HG02588 (cell line): ENCODE measurements at regions not wholly inside any gene's neighbourhood (a gene's known extent, or its start where the extent isn't known, plus 50 kb on each side); places are given as distances from the start of the nearest gene placed in this dataset.

Experiments
- ATAC-seq: cut with Tn5 transposase; IDR thresholded peaks from one replicate; pipeline ENCODE4 v1.9.1; 2021; ENCODE audit warnings: mild to moderate bottlenecking, moderate library complexity; ENCODE audit not compliant: unreplicated experiment

DNA sequence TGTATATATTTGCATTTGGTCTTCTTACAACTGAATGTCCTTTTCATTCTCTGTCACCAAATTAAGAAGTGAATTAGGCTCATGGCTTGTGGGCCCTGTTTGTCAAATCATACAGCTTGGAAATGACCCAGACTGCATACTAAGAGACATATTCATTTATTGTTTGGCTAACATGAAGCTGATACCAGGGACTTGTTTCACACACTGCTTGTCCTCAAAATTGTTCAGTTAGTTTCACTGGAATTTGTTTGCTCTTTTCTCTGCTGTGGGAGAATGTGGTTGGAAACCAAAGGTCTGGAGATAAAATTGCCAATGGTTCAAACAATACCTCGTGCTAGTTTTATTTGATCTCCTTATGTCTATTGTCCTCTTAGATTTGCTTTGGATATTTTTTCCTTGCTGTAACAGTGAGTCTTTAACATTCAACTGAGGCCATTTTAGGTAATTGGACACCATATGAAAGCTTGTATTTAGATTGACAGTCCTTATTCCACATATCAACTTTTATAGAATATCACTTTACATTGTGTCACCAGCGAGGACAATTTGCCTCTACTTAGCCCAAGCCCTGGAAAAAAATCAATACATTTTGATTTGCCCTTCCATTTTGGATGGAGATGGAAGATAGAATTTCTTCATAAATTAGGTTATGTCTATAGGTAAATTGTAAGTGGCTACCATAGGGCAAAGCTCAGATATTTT, 144.3 kb upstream of the MTAP start:
- ATAC-seq: no peak

DNA sequence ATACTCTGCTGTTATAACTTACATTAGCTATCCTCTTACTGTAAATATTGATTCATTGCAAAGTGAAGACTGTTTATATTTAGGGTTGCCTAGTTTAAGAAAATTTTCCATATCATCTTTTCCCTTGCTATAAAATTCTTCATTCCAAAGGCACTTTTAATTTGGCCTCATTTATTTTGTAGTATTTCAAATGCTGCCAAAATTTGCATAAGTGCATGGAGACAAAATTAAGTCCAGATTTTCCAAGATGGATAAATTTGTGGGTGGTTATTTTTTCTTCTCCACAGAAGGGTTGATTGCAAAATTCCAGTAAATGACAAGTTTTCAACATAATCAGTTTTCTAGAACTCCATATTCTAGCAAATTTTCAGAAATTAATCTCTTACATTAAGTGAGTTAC, 141.5 kb upstream of the MTAP start:
- no peak for ATAC-seq

DNA sequence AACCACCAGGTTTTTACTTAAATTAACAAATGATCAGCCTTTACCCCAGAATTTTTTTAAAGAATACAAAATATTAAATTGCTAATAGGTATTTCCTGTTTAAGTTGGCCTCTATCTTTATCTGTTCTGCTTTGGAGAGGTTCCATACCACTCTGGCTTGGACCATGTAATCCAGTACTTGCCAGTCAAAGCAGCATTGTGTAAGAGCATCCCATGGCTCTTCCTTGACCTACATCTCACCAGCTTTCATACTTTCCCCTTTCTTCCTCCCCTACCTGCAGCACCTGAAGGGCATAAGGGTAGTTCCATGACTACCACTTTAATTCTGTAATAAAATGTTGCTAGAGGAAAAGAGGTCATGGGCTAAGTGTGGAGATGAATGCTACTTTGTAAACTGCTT, 140.8 kb upstream of the MTAP start:
- no peak for ATAC-seq

DNA sequence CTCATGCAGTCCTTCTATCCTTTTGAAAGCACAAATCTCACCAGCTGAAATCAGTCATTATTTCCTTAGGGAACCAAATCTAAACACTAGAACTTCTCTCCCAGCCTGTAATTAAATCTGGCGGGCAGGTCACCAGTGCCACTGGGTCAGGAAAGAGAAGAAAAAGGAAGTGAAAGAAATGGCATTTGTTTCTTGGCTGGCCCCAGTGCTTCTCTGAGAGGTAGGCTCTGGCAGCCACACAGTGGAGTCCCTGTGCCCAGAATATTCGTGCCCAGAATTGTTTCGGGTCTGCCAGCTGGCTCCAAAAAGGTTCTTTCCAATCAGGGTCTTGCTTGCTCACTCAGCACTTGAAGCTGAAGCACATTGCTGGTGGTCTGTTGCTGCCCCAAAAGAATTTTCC, 133.9 kb upstream of the MTAP start:
- ATAC-seq: no peak

DNA sequence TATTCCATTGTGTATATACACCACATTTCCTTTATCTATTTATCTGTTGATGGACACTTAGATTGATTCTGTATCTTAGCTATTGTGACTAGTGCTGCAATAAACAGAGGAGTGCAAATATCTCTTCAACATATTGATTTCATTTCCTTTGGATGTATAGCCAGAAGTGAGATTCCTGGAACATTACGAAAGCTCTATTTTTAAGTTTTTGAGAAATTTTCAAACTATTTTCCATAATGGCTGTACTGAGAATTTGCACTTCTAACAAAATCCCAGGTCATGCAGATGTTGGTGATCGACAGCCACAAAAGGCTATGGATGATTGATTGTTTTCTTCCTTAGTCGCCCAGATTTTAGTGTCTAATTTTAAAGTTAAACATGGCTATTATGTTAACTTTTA, 132.7 kb upstream of the MTAP start:
- ATAC-seq: no peak

DNA sequence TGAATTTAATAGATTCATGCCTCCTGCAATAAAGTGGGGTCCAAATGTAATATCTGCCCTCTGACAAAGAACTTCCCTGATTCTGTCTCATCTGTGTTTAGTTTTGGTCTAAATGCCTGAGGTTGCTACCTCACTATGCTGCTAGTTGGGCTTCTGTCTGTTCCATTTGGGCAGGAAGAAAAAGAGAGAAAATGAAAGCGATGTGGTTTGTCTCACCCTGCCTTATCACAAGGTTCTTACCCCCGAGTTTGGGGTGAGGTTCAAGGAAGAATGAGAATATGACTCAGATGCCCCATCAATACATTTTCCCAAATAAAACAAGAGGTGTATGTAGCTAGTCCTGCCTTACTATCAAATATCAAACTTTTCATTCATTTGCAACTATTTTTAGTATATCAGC, 132.1 kb upstream of the MTAP start:
- no peak for ATAC-seq

DNA sequence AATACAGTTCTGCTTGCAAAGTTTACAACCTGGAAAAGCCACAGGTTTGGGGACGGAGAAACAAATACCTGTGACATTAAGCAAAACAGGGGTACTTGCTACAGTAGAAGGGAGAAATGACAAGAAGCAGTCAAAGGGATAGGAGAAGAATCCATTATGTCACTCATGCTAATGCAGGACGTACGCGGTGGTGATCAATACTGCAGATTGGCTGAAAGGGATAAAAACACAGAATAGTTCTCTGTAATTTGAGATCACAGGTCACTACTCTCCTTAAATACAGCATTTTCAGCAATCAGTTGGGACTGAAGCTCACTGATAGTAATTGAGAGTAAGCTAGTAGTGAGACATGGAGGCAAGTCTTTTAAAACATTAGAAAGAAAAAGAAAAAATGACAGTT, 130.3 kb upstream of the MTAP start:
- ATAC-seq: no peak

DNA sequence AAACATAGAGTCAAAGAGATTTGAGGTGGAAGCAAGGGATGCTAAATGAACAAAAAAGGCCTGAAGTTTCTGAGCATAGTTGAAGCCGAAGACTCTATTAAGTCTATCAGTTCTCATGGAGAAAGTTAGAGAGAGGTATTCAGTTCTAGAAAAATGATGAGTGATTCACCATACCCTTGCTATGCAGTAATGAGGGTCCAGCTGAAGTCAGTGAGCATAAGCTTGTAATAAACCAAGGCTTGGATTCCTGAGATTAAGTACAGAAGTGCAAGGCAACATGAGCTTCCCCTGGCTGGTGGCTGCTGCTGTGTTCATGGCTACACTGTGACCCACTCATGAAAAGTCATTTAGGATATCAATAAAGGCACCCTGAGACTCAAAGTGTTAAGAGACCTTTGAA, 129.7 kb upstream of the MTAP start:
- ATAC-seq: no peak

DNA sequence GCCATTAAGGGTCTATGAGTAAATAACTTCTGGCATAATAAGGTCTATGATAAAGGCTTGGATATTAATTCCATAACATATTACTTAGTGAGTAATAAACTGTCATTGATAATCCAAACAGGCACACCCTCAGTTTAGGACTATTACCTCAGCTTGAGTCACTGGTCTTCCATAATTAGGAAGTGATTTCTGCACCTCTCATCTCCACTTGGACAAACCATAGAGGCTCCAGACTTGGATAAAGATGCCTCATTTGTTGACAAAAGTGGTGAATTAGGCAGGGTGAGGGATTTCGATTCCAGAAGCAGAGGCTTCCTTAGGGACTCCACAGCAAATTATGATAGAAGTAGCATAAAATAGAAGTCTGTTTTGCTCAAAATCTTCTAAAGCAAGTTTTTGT, 127.5 kb upstream of the MTAP start:
- ATAC-seq: no peak

DNA sequence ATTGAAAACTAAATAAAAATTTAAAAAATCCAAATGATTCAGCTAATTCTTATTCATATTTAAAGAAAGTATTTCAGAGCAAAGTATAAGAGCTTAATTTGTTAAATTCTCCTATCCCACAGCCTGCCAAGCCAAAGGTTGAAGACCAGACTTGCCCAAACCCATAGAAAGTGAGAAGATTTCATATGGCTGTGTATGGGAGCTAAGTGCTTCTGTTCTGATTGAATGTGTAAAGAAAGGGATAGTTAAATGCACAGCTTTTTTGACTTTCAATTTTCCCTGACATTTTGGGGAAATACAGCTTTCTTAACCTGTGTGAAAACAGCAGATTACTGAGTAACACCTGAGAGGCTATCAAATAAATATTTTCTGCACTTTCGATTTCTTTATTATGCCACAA, 125.0 kb upstream of the MTAP start:
- ATAC-seq: no peak

DNA sequence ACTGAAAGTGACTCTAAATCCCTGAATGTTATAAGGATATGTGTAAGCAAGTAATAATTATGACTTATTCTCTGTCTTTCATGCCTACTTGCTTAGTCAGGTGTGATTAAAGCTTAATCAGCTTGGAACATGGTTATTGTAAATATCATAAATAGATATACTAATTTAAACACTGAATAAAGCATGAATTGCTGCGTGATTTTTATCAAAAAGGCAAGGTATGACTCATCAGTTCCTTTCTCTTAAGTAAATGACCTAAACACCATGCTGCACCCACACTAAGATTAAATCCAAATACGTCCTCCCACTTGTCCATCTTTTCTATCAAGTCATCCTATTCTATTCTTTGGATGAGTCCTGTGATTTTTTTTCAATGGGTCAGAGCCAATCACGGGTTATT, 124.6 kb upstream of the MTAP start:
- no peak for ATAC-seq

DNA sequence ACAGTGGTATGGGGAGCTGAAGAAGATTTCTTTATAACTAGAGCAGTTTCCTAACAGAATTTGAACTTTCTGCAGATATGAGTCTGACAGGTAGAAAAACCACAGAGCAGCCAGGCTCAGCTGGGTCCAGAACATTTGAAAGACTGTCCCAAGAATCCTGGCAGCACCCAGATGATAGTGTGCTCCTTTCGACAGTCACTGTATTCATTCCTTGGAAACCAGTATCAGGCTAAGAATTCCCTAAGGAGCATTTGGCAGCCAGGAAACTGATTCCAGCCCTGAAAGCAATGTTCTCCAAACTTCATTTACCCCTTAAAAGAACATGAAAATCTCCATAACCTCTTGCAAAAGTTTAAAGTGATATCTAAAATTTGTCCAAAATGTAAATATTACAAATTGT, 123.0 kb upstream of the MTAP start:
- ATAC-seq: no peak

DNA sequence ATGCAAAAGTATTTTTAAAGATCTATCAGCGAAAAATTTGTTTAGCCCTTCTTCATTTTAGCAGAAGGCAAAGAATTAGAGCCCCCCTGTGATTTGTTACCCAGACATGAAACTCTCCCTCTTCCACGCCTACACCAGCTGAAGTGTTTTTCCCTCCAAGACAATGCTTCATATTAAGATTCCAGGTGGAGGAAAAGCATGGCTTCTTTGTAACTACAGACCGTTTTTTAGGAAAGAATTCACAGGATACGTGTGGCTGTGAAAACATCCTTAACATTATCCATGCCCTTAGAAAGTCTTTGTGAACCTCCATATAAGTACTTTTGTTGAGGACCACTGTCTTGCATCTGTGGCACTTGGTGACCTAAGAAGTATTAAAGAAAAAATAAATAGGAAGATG, 121.8 kb upstream of the MTAP start:
- ATAC-seq: no peak

DNA sequence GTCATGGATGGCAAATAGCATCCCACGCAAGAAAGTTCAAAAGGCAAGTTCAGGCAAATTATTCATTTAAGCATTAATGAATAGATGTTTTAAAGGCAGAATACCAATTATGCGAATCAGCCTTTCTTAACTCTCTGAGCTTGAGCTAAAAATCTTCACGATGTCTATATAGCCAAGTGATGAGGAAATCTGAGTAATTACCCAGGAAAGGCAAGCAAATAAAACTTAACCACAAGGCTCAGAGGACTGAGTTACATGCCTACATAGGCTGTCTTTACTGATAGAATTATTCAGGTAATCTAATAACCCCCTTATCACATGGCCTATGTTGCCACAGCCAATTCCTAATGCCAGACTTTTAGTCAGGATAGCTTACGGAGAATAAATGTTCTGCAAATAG, 120.8 kb upstream of the MTAP start:
- ATAC-seq: no peak

DNA sequence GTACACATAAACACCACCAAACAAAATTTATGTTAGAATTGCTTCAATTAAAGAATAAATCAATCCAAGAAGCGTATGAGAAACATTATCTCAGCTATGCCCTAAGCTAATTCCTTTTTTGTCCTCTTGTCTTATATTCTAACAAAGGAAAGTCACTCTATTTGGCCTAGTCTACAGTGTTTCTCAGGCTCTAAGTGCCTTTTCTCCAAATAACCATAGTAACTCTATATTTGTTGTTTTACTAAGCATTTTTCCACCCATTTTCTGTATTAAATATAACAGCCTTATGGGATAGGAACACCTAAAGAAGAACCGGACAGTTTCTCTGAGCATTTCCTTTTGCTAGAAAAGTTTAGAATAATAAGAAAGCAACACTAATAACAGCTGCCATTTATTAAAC, 120.1 kb upstream of the MTAP start:
- ATAC-seq: no peak

DNA sequence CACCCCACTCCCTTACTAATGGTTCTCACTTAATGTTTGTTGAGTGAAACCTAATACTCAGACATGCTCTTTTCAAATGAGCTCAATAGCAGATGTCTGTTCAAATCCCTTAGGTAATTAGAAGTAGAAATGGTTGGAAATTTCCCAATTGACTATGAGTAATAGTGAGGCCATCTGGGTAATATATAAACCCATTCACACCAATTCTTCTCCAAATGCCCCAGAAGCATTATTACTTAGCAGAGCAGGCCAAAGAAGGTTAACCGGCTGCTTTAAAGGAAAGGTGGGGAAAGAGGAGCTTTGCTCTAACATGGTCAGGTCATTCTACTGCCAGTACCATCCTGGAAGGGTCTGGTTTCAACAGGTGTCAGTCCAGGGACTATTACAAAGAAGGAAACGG, 119.5 kb upstream of the MTAP start:
- ATAC-seq: no peak

DNA sequence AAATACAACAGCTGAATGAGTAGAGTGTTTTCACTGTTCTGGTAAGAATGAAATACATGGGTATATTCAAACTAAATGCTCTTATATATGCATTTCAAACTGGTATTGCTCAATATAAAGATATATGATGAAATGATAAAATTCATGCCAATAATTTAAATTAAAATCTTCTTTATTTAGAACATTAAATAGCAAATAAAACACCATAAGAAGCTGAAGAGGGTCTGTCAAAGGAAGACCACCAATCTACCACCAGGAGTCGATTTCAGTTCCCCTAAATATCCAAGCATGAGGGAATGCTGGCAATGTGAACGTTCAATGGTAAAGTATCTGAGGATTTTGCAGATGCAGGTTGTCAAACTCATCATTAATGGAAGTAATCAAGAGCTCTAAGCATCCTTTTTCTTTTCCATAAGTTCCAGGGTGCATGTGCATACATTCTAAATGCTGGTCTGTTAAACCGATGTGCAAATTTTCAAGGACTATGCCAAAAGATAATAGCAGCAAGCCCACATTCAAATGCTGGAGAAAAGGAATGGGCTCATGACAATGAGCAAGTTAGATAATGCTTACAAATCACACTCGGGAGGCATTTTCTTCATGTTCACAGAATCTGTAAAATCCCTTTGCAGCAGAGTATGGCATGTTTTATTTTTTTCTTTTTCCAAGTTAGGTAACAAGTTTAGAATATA, 118.8 kb upstream of the MTAP start:
- no peak for ATAC-seq

DNA sequence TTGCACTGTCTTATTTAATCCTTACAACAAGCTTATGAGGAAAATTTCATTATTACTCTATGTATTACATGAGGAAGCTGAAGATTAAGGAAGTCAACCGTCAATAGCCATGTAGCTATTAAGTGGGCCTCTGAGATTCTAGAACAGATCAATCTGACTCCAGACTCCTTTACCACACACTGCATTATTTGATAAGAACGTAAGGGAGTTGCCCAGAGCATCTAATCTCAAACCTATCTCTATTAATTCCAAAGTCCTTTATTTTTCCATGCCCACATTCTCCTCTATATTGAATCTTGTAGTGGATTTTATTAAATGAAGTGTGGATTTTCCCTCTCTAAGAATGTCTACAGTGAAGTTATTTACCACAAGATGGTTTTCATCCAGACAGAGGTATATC, 118.2 kb upstream of the MTAP start:
- ATAC-seq: no peak

DNA sequence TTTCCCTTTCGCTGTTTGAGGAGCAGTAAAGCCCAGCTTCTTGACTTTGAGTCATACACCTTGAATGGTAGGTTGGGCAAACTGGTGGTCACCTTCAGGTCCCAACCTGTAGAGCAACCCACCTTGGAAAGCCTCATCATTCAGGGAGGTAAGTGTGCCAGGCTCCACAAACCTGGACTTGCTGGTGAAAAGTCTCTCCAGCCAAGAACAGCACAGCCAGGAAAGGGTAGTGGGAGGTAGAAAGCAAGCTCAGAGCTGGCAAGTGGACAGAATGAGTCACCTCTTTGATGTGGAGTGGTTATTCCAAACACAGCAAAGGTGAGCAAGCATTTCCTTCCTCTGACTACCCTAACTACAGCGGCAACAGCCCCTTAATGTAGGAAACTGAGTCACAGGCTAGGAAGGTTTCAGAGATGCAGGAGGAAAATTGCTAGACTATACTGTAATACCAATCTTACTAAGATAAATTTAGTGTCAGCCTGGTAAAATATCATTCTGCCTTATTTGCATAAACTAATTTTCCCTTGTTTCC, 117.5 kb upstream of the MTAP start:
- no peak for ATAC-seq

DNA sequence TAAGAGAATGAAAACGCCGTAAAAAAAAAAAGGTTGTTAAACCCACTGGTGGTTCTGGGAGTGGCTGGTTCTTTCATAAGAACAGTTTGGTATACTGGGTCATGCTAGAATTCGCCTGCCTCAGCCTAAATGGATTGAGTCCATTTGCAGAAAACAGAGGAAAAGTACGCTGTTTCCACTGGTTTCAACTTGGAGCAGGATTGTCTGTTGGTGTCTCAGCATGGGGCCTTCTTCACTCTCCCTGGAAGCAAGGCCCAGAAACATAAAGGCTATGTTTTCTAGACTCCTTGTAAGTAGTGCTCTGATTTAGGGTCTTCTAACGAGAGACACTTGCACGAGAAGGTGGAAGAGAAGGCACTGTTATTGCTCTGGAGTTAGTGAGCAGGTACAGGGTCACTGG, 116.9 kb upstream of the MTAP start:
- ATAC-seq: no peak

DNA sequence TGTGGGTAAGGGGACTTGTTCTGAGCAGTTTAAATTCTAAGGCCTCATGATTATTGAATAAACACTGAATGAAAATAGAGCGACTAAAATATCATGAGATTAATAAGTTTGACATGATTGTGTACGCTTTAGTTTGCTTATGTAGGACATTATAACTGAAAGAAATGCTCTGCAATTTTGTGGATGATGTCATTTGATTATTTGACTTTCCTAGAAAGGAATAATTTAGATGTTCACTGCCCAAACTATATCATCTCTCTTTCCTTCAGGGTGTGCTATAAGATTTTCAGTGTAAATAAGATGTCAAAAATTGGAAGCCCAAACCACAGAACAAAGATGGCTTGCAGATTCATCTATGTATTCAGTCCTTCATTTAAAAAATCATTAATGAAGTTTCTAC, 115.7 kb upstream of the MTAP start:
- ATAC-seq: no peak

DNA sequence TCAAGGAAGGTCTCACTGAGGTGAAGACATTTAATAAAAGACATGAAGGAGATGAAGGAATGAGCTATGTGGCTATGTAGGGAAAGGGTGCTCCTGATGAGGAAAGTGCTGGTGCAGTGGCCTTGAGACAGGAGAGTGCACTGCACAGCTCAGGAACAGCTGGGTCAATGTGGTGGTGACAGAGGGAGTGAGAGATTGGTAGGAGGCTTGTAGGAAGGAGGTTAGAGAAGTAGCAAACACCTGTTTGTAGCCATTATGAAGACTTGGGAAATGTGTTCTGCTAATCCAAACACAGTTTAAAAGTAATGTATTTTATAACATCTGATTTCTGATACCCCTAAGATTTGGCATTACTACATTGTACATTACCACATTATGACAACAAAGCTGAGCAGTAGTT, 115.1 kb upstream of the MTAP start:
- ATAC-seq: no peak
